ENCODE measurements at regions not wholly inside any gene's neighbourhood (a gene's known extent, or its start where the extent isn't known, plus 50 kb on each side); places are given as distances from the start of the nearest gene placed in this dataset.

DNA sequence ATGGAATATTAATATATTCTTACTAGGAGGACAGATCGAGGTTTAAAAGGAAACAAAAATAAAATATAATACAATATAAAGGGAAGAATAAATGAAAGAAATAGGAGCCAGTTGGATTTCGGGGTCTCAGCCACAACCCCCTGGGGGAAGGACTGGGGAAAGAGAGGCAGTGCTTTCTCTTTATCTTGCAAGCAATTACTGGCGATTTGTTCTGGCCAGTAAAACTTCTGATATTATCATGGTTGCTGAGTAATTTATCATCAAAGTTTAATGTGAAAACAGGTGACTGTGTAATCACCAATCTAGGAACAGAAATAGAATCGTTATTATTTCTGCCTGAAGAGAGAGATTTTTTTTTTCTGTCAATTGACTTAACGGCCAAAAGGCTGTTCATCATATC lies 917.7 kb upstream of the CELF4 start:
- in situ Hi-C loops (cut with HindIII; ENCODE audit: low sequenced_read_pairs): loop anchor here (25.0 kb wide), 1 partner anchor 104 kb away; no protein-coding TSS in a partner anchor

DNA sequence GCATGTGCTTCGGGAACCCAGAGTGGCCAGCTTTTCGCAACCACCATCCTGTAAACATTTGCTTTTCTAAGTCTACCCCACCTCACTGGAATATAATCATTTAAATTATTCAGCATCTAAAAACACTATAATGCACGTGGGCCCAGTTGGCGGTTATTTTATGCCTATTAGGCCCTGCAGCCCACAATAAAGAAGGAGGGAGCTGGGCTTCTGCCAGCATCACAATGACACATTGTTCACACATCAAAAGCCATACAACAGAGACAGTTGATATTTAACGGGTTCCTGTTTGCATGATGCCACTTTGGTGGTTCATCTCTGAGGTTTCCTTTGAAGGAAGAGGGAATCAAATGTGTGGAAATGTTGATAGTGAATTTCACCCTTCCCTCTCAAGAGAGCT lies 916.0 kb upstream of the CELF4 start:
- in situ Hi-C loops (cut with HindIII; ENCODE audit: low sequenced_read_pairs): loop anchor here (25.0 kb wide), 1 partner anchor 106 kb away; no protein-coding TSS in a partner anchor

GRCh38 chr18:38475686-38476085 lies 910.1 kb upstream of the CELF4 start:
- in situ Hi-C loops (cut with HindIII; ENCODE audit: low sequenced_read_pairs): loop anchor here (25.0 kb wide), 1 partner anchor 112 kb away; no protein-coding TSS in a partner anchor

- in situ Hi-C loops (cut with HindIII; ENCODE audit: low sequenced_read_pairs): no loop called here
Observed at GRCh38 chr18:38473535-38473934, 907.9 kb upstream of the CELF4 start.

DNA sequence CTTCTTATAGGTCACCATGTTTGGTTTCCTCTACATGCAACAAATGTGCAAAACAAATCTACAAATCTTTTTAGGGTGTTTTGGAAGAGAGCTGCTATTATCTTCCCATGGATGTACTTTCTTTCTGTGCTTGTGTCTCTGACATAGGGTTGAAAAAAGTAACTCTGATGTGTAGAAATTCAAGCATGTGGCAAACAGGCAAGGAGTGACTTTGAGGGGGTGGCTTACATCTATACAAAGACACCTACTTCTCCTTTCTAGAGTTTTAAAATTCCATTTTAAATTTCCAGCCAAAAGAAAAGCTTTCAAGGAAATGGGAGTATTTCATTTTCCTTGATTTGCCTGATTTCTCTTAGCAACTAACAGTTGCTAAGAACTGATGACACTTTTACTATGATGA lies 904.8 kb upstream of the CELF4 start:
- in situ Hi-C loops (cut with HindIII; ENCODE audit: low sequenced_read_pairs): no loop called here

GRCh38 chr18:38466426-38466825 lies 900.8 kb upstream of the CELF4 start:
- in situ Hi-C loops (cut with HindIII; ENCODE audit: low sequenced_read_pairs): no loop called here

- in situ Hi-C loops (cut with HindIII; ENCODE audit: low sequenced_read_pairs): no loop called here
Observed at GRCh38 chr18:38464024-38464423, 898.4 kb upstream of the CELF4 start.

GRCh38 chr18:38460657-38461056 lies 895.1 kb upstream of the CELF4 start:
- in situ Hi-C loops (cut with HindIII; ENCODE audit: low sequenced_read_pairs): no loop called here

DNA sequence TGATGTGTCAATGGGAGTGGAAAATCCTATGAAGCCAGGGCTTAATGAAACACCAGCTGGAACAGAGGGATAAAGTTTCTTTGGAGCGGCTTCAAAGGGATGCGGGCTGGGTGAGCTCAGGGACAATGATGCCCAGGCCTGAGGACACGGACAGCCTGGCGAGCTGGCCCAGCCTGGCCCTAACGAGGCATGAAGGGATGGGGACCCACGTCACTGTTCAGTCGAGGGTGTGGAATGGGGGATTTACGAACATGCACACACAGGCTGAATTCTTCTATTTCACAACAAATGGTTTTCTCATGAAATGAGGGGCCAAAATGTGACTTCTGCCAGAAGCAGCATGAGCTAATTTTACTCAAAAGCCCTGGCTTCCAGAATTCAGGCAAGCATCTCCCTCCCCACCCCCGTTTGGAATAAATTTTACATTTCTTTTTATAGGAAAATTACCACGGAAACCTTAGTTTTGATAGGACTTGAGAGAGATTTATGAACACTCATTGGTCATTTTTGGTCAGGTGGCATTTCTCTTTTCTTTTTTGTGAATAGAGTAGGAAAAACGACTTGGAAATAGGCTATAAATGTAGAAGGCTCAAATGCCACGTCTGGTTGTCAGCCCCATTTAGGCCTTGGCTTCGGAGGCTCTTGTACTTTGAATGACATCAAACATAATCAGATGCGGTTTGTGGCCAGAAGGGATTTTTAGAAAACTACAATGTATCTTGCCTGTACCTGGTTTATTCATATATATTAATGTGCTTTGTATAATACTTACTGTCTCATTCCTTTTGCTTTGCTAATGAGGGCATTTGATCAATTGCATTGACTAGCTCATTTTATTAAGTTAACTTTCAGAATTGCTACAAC lies 893.8 kb upstream of the CELF4 start:
- in situ Hi-C loops (cut with HindIII; ENCODE audit: low sequenced_read_pairs): no loop called here

DNA sequence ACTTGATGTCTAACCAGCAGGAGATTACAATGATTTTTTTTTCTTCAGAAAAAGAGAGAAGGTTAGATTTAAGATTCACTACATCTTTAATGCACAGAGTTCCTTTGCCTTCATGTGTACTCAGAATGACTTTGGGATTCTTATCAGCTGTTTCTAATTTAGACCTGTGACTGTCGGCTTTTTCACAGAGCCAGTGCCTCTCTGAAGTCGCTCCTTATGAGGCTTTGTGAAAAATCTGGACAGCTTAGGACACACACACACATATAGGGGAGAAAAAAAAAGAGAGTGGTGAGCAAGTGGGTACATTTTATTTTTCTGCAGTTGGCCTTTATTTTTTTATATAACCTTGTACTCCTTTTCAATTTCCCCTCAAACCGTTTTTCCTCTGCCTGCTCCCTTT lies 893.1 kb upstream of the CELF4 start:
- in situ Hi-C loops (cut with HindIII; ENCODE audit: low sequenced_read_pairs): no loop called here

- in situ Hi-C loops (cut with HindIII; ENCODE audit: low sequenced_read_pairs): no loop called here
Observed at GRCh38 chr18:38456253-38456652, 890.7 kb upstream of the CELF4 start.

GRCh38 chr18:38454764-38455469 lies 889.3 kb upstream of the CELF4 start:
- in situ Hi-C loops (cut with HindIII; ENCODE audit: low sequenced_read_pairs): no loop called here

DNA sequence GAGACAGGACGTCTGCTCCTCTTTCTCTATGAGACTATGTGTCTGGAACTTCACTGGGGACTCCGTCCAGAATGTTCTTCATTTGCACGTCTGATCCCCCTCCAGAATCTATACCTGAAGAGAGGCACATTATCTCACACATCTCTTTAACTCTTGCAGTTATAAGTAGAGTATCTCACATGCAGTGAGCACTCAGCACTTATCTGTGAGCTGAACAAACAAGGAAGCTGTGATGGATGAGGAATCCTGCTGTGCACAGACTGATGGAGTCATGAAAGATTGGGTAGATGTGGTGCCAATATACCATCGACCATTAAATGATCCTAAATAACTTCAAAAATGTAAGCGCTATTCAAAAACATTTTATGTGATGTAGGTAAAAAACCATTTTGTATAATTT lies 888.3 kb upstream of the CELF4 start:
- in situ Hi-C loops (cut with HindIII; ENCODE audit: low sequenced_read_pairs): no loop called here

DNA sequence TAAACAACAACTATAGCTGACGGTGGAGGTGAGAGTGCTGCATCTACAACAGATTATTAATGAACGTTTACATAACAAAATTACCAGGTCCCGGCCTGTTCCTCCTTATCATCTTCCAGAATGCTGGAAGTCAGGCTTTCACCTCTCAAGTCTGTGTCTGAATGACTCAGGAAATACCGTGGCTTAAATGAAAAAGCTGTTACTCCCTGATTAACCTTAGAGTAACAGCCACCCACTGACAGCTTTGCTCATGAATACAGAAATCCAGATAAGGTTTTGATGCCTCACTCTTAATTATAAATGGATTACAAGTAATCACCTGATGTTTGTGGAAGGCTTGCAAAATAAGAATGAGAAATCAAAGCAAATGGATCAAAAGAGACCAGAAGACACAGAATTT lies 885.3 kb upstream of the CELF4 start:
- in situ Hi-C loops (cut with HindIII; ENCODE audit: low sequenced_read_pairs): no loop called here

DNA sequence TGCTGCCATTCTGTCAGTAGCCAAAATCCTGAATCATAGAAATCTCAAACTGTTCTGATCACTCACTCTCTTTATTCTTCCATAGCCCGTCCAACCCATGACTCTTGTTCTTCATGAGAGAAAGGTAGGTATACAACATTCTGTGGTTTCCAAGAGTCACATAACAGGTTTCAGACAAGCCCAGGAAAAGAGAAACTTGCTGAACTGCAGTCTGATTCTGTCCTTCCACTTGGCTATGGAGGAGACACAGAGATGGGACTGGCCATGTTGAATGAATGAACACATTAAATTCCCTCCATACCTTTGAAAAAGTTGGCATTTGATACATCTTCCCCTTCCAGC lies 880.2 kb upstream of the CELF4 start:
- in situ Hi-C loops (cut with HindIII; ENCODE audit: low sequenced_read_pairs): no loop called here

- in situ Hi-C loops (cut with HindIII; ENCODE audit: low sequenced_read_pairs): no loop called here
Observed at GRCh38 chr18:38444971-38445803, 879.6 kb upstream of the CELF4 start.

GRCh38 chr18:38427736-38428135 lies 862.1 kb upstream of the CELF4 start:
- in situ Hi-C loops (cut with HindIII; ENCODE audit: low sequenced_read_pairs): no loop called here

DNA sequence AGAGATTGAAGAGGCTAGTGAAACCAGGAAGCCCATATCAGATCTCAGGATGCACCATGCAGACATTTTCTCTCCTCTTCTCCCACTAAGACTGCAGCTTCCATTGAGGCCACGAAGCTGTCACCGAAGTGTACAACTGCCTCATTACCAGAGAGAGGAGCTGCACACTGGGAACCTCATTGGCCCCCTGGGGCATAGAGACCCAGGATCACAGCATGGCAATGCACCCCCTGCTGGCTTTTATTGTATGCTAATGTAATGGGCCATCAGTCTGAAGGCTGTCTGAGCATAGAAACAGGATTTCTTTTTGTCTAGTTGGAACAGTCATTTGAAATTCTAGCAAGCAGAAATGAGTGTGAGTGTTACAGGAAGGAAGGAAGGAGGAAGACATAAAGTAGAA lies 861.6 kb upstream of the CELF4 start:
- in situ Hi-C loops (cut with HindIII; ENCODE audit: low sequenced_read_pairs): no loop called here

DNA sequence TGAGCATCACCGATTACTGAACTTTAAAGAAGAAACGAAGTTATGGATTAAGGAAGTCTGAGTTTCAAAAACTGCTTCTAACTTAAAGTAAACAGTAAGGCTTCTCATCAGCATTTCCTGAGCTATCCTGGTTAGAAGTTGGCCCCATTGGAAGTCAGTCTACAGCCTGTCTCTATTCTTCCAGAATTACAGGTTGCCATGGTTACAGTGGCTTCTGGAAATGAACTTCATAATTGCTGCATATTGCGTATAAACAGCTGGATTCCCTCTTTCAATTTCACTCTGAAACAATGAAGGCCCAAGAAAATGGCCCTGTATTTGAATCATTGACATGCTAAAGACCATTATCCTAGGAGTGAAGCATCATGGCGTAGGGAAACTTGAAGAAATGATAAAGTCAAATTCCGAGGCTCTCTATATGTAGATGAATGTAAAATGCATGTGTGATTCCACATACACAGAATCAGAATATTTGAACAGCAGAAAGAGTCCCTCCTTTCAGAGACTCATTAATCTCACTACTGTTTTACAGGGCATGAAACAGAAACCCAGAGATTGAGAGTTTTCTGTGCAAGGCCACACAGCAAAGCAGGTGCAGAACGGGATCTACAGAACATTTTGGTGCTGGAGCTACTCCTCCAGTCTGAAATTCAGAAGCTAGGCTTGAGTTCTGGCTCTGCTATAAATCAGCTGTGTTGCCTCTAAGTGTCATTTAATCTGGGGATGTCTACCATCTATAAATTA lies 856.4 kb upstream of the CELF4 start:
- in situ Hi-C loops (cut with HindIII; ENCODE audit: low sequenced_read_pairs): no loop called here

GRCh38 chr18:38421021-38421420 lies 855.4 kb upstream of the CELF4 start:
- in situ Hi-C loops (cut with HindIII; ENCODE audit: low sequenced_read_pairs): no loop called here

- in situ Hi-C loops (cut with HindIII; ENCODE audit: low sequenced_read_pairs): no loop called here
Observed at GRCh38 chr18:38420611-38421010, 855.0 kb upstream of the CELF4 start.

Data from DLD1 (cell line).